ENCODE measurements at regions not wholly inside any gene's neighbourhood (a gene's known extent, or its start where the extent isn't known, plus 50 kb on each side); places are given as distances from the start of the nearest gene placed in this dataset.

DNA sequence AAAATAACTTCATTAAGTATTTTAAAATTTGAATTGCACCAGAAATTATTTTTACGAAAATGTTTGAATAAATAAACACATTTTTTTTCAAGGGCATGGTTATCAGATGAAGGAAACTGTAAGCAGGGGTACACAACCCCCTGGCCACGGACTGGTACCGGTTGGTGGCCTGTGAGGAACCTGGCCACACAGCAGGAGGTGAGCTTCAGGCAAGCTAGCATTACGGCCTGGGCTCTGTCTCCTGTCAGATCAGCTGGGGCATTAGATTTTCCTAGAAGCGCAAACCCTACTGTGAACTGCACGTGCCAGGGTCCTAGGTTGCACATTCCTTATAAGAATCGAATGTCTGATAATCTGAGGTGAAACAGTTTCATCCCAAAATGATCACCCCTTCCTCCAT lies 1499.7 kb upstream of the AGA start:
- no peak for TF ChIP-seq POLR2AphosphoS5 (IDR thresholded peaks at IDR 0.05; ENCODE audit: low read depth, low read length)
- no peak for TF ChIP-seq POLR2A (IDR thresholded peaks at IDR 0.05; ENCODE audit: low read depth, low read length)
- TF ChIP-seq TAF1 (IDR thresholded peaks at IDR 0.05; ENCODE audit: borderline replicate concordance, low read depth, low read length) = no peak
